H1 (cell line): ENCODE measurements at regions not wholly inside any gene's neighbourhood (a gene's known extent, or its start where the extent isn't known, plus 50 kb on each side); places are given as distances from the start of the nearest gene placed in this dataset.

Experiments used
- CTCF ChIA-PET: fragments of 300-600 bp; sonication (Branson Sonifier 250); formaldehyde crosslinking; loops from one replicate; lab custom pipeline; 2021; ENCODE audit not compliant: partially characterized antibody; lab: Charles Lee
- POLR2A ChIA-PET: fragments of 300-600 bp; sonication (Branson Sonifier 250); formaldehyde crosslinking; loops from one replicate; lab custom pipeline; 2021; ENCODE audit warnings: inconsistent platforms; ENCODE audit not compliant: partially characterized antibody; lab: Charles Lee
- DNase-seq, 2 experiments: peaks; one replicate each; pipeline versions ENCODE4 v3.0.0 to v3.0.0-alpha.2; 2010 to 2022; ENCODE audit warnings: low spot score in 2 of 2, low read depth in 1 of 2, mixed read lengths in 1 of 2
- FAIRE-seq: peaks from 2 replicates; lab custom pipeline; 2011; peaks lifted over from hg19 to GRCh38; lab: Jason Lieb, UNC
- H2AFZ ChIP-seq: 2 replicates; pipeline ENCODE4 v1.8.1; 2012; ENCODE audit warnings: low read length, inconsistent platforms
- H2AK5ac ChIP-seq: 2 replicates; pipeline ENCODE4 v1.6.1; 2013; ENCODE audit warnings: low read depth, low read length
- H2BK120ac ChIP-seq: replicated peaks from 2 replicates; pipeline ENCODE3; 2013; ENCODE audit warnings: low read depth, low read length, inconsistent platforms
- H2BK12ac ChIP-seq: 2 replicates; pipeline ENCODE4 v1.6.1; 2013; ENCODE audit warnings: low read depth, low read length
- H2BK15ac ChIP-seq: 2 replicates; pipeline ENCODE4 v1.6.1; 2013; ENCODE audit warnings: low read length
- H2BK20ac ChIP-seq: 2 replicates; pipeline ENCODE4 v1.6.1; 2013; ENCODE audit warnings: low read length
- H2BK5ac ChIP-seq: 2 replicates; pipeline ENCODE4 v1.6.1; 2013; ENCODE audit warnings: low read depth, low read length
- H3K14ac ChIP-seq: 2 replicates; pipeline ENCODE4 v1.6.1; 2013; ENCODE audit warnings: inconsistent platforms; ENCODE audit not compliant: insufficient read length
- H3K18ac ChIP-seq: 2 replicates; pipeline ENCODE4 v1.6.1; 2013; ENCODE audit warnings: low read length; ENCODE audit errors: extremely low read depth
- H3K23ac ChIP-seq: 2 replicates; pipeline ENCODE4 v1.6.1; 2013; ENCODE audit warnings: inconsistent platforms; ENCODE audit not compliant: insufficient read length
- H3K23me2 ChIP-seq: 2 replicates; pipeline ENCODE4 v1.6.1; 2013; ENCODE audit warnings: low read depth, low read length
- H3K27ac ChIP-seq: 2 replicates; pipeline ENCODE4 v1.6.1; 2011; ENCODE audit warnings: low read depth, low read length, inconsistent platforms
- H3K27me3 ChIP-seq, 4 experiments: replicated peaks in 1 of 4; 1 replicate in 1 of 4; 2 replicates in 3 of 4; pipeline versions ENCODE4 v1.6.1 to v1.8.1; 2011 to 2013; ENCODE audit warnings: low read length in 3 of 4, mild to moderate bottlenecking in 3 of 4, inconsistent platforms in 2 of 4, mixed read lengths in 2 of 4, moderate library complexity in 1 of 4; ENCODE audit not compliant: control insufficient read depth in 3 of 4, insufficient read depth in 3 of 4; ENCODE audit errors: extremely low read depth in 1 of 4
- H3K36me3 ChIP-seq, 4 experiments: 2 replicates each; pipeline versions ENCODE4 v1.6.1 to v1.8.1; 2011 to 2013; ENCODE audit warnings: mild to moderate bottlenecking in 4 of 4, low read length in 3 of 4, moderate library complexity in 2 of 4, control low read depth in 1 of 4, inconsistent platforms in 1 of 4; ENCODE audit not compliant: insufficient read depth in 4 of 4, control insufficient read depth in 2 of 4
- H3K4ac ChIP-seq: replicated peaks from 2 replicates; pipeline ENCODE3; 2013; ENCODE audit warnings: low read length, low read depth, mixed read lengths, inconsistent platforms; ENCODE audit not compliant: insufficient read length
- H3K4me1 ChIP-seq, 4 experiments: replicated peaks in 1 of 4; 1 replicate in 1 of 4; 2 replicates in 3 of 4; pipeline versions ENCODE4 v1.6.1 to v1.8.1; 2011 to 2013; ENCODE audit warnings: low read length in 3 of 4, inconsistent platforms in 2 of 4, mixed read lengths in 1 of 4; ENCODE audit not compliant: insufficient read depth in 4 of 4, control insufficient read depth in 3 of 4
- H3K4me2 ChIP-seq, 2 experiments: 2 replicates each; pipeline versions ENCODE4 v1.6.1 to v1.8.1; 2011 to 2013; ENCODE audit warnings: low read depth in 2 of 2, low read length in 2 of 2, control low read depth in 1 of 2, inconsistent platforms in 1 of 2, mild to moderate bottlenecking in 1 of 2; ENCODE audit not compliant: insufficient read depth in 1 of 2
- H3K4me3 ChIP-seq, 4 experiments: fragments of 200-600, 300-600 bp in 1 of 4; sonication (generic), shearing (Covaris generic), sonication (Bioruptor Twin) in 1 of 4; 2 replicates each; pipeline versions ENCODE4 v1.5.1 to v1.8.1; 2011 to 2016; ENCODE audit warnings: low read length in 4 of 4, low read depth in 3 of 4, control low read depth in 2 of 4, inconsistent platforms in 2 of 4, mild to moderate bottlenecking in 2 of 4, mixed read lengths in 1 of 4, moderate library complexity in 1 of 4; ENCODE audit not compliant: insufficient read depth in 2 of 4; ENCODE audit errors: extremely low read depth in 1 of 4
- H3K56ac ChIP-seq: replicated peaks from 2 replicates; pipeline ENCODE3; 2013; ENCODE audit warnings: low read depth, mild to moderate bottlenecking, mixed read lengths, low read length, inconsistent platforms; ENCODE audit not compliant: insufficient read length
- H3K79me1 ChIP-seq: 2 replicates; pipeline ENCODE4 v1.6.1; 2013; ENCODE audit warnings: low read depth, low read length, control low read depth
- H3K79me2 ChIP-seq, 2 experiments: 2 replicates each; pipeline versions ENCODE4 v1.6.1 to v1.8.1; 2012 to 2013; ENCODE audit warnings: low read length in 2 of 2, mild to moderate bottlenecking in 2 of 2, inconsistent platforms in 1 of 2; ENCODE audit not compliant: insufficient read depth in 2 of 2, control insufficient read depth in 1 of 2
- H3K9ac ChIP-seq, 4 experiments: replicated peaks in 1 of 4; 1 replicate in 1 of 4; 2 replicates in 3 of 4; pipeline versions ENCODE4 v1.6.1 to v1.8.1; 2011 to 2013; ENCODE audit warnings: low read depth in 3 of 4, low read length in 3 of 4, control low read depth in 2 of 4, mild to moderate bottlenecking in 2 of 4, moderate library complexity in 2 of 4, inconsistent platforms in 1 of 4; ENCODE audit errors: extremely low read depth in 1 of 4
- H3K9me3 ChIP-seq, 2 experiments: 2 replicates each; pipeline versions ENCODE4 v1.6.1 to v1.8.1; 2012 to 2013; ENCODE audit warnings: mild to moderate bottlenecking in 2 of 2, moderate library complexity in 2 of 2, control low read depth in 1 of 2, inconsistent platforms in 1 of 2, low read depth in 1 of 2, low read length in 1 of 2, mixed read lengths in 1 of 2; ENCODE audit not compliant: insufficient read depth in 2 of 2
- H4K20me1 ChIP-seq, 2 experiments: replicated peaks in 1 of 2; 2 replicates each; pipeline versions ENCODE3 to v1.8.1; 2011 to 2013; ENCODE audit warnings: inconsistent platforms in 2 of 2, low read length in 2 of 2, mild to moderate bottlenecking in 1 of 2; ENCODE audit not compliant: insufficient read depth in 2 of 2, control insufficient read depth in 1 of 2
- H4K5ac ChIP-seq: 2 replicates; pipeline ENCODE4 v1.6.1; 2013; ENCODE audit warnings: low read length, low read depth, mixed read lengths, inconsistent platforms; ENCODE audit not compliant: insufficient read length
- H4K8ac ChIP-seq: 2 replicates; pipeline ENCODE4 v1.8.0; 2013; ENCODE audit warnings: mild to moderate bottlenecking, moderate library complexity, low read length, inconsistent platforms; ENCODE audit not compliant: insufficient read depth; ENCODE audit errors: extremely low read depth
- H4K91ac ChIP-seq: replicated peaks from 2 replicates; pipeline ENCODE3; 2013; ENCODE audit warnings: low read length, mixed read lengths, inconsistent platforms; ENCODE audit not compliant: insufficient read length
- ASH2L ChIP-seq: fragments of 200-600, 300-600 bp; sonication (generic); IDR thresholded peaks from one replicate; pipeline ENCODE4 v1.7.1; 2017; ENCODE audit warnings: low read length
- E2F6 ChIP-seq: IDR thresholded peaks from 2 replicates; pipeline ENCODE4 v1.6.1; 2012; ENCODE audit warnings: inconsistent platforms
- HDAC6 ChIP-seq: IDR thresholded peaks from one replicate; pipeline ENCODE4 v1.7.1; 2012; ENCODE audit warnings: low read depth, mild to moderate bottlenecking, inconsistent platforms, low read length, moderate library complexity
- KDM5A ChIP-seq: fragments of 200-600 bp; IDR thresholded peaks from 2 replicates; pipeline ENCODE4 v1.7.1; 2012; ENCODE audit warnings: mild to moderate bottlenecking, low read length, inconsistent platforms, mixed read lengths
- SP2 ChIP-seq: IDR thresholded peaks from 2 replicates; pipeline ENCODE4 v1.6.1; 2012; ENCODE audit warnings: mild to moderate bottlenecking, low read length, inconsistent platforms
- WGBS, 2 experiments: shearing (Covaris generic) in 1 of 2; methylation state at CpG; one replicate each; pipeline versions ENCODE4 v1.1.6 to v1.1.7; 2013 to 2015; ENCODE audit warnings: low lambda C conversion rate in 2 of 2, mixed read lengths in 2 of 2, inconsistent platforms in 1 of 2, low coverage in 1 of 2, missing lambda C conversion rate in 1 of 2; ENCODE audit not compliant: insufficient replicate concordance in 2 of 2, insufficient coverage in 1 of 2, insufficient read length in 1 of 2; ENCODE audit errors: extremely low coverage in 1 of 2, missing lambda C conversion rate in 1 of 2; 5-methylcytosine and 5-hydroxymethylcytosine counted together

GRCh38 chr1:198968866-198969265 is 330.0 kb downstream of the PTPRC start:
- CTCF ChIA-PET: no interaction called here
- FAIRE-seq: no peak

More at GRCh38 chr1:198968866-198969265, 330.0 kb downstream of the PTPRC start:
- no peak overlapping the region for H3K23ac ChIP-seq
- H3K9me3 ChIP-seq: no peaks in the 10 kb centered on the region
- TF ChIP-seq SP2 (no peak), E2F6 (no peak), ASH2L (no peak), KDM5A (no peak), HDAC6 (no peak)
- TF ChIP-seq, all 59 proteins: peak for 0
- DNase-seq: no peak
- no peak overlapping the region for H2AK5ac ChIP-seq
- no peaks in the 10 kb centered on the region for H4K20me1 ChIP-seq
- H3K18ac ChIP-seq: no peak overlapping the region
- H2BK120ac ChIP-seq: no peak overlapping the region
- WGBS, 2 experiments: 100% methylated on average over 2 of the region's 2 CpGs; no CpG with 5 or more reads in 1 of the 2 experiments
- no peak overlapping the region for H3K4me2 ChIP-seq
- POLR2A ChIA-PET: no interaction called here
- H2BK20ac ChIP-seq: no peak overlapping the region
- H3K4me1 ChIP-seq: no peaks in the 10 kb centered on the region
- H3K27me3 ChIP-seq: no peaks in the 10 kb centered on the region
- H2BK12ac ChIP-seq: no peak overlapping the region
- no peak overlapping the region for H4K5ac ChIP-seq
- H2BK5ac ChIP-seq: no peak overlapping the region
- no peak overlapping the region for H3K14ac ChIP-seq
- no peaks in the 10 kb centered on the region for H3K79me1 ChIP-seq
- H3K23me2 ChIP-seq: no peaks in the 10 kb centered on the region
- no peak overlapping the region for H3K4me3 ChIP-seq
- H2AFZ ChIP-seq: no peak overlapping the region
- H4K8ac ChIP-seq: no peak overlapping the region
- H3K27ac ChIP-seq: no peak overlapping the region
- H3K79me2 ChIP-seq: no peaks in the 10 kb centered on the region
- no peak overlapping the region for H4K91ac ChIP-seq
- H3K56ac ChIP-seq: no peak overlapping the region
- no peak overlapping the region for H3K9ac ChIP-seq
- no peak overlapping the region for H3K4ac ChIP-seq
- H3K36me3 ChIP-seq: no peaks in the 10 kb centered on the region
- H2BK15ac ChIP-seq: no peak overlapping the region
